GM12892 (cell line): ENCODE measurements at regions not wholly inside any gene's neighbourhood (a gene's known extent, or its start where the extent isn't known, plus 50 kb on each side); places are given as distances from the start of the nearest gene placed in this dataset.

Experiments
- POLR2A ChIP-seq: IDR thresholded peaks from 2 replicates; pipeline ENCODE4 v1.6.1; 2011; ENCODE audit warnings: low read depth, low read length, control low read depth
- POLR2AphosphoS5 ChIP-seq: IDR thresholded peaks from 2 replicates; pipeline ENCODE4 v1.6.1; 2011; ENCODE audit warnings: low read depth, low read length, control low read depth

GRCh38 chr15:39473298-39473947 lies 107.5 kb upstream of the THBS1 start:
- TF ChIP-seq POLR2AphosphoS5, result no peak
- no peak for TF ChIP-seq POLR2A
